DND-41 (cell line): ENCODE measurements at regions not wholly inside any gene's neighbourhood (a gene's known extent, or its start where the extent isn't known, plus 50 kb on each side); places are given as distances from the start of the nearest gene placed in this dataset.

Experiments used
- ATAC-seq: fragments of 200-7000 bp; cut with Tn5 transposase; 3 replicates; pipeline ENCODE4 v1.9.1; 2021; ENCODE audit warnings: low read depth; ENCODE audit not compliant: insufficient read depth
- DNase-seq: peaks from one replicate; pipeline ENCODE4 v3.0.0-alpha.2; 2020
- H2AFZ ChIP-seq: 2 replicates; pipeline ENCODE4 v1.6.0; 2012; ENCODE audit warnings: low read depth, low read length
- H3K27ac ChIP-seq: 2 replicates; pipeline ENCODE4 v1.5.1; 2012; ENCODE audit warnings: low read length, inconsistent platforms
- H3K27me3 ChIP-seq: fragments of 200-600 bp; sonication (generic); 2 replicates; pipeline ENCODE4 v1.6.0; 2012; ENCODE audit warnings: low read length, mild to moderate bottlenecking, inconsistent platforms; ENCODE audit not compliant: insufficient read depth, poor library complexity
- H3K36me3 ChIP-seq: 2 replicates; pipeline ENCODE4 v1.5.1; 2012; ENCODE audit warnings: low read length, inconsistent platforms; ENCODE audit not compliant: insufficient read depth
- H3K4me1 ChIP-seq: 2 replicates; pipeline ENCODE4 v1.5.1; 2012; ENCODE audit warnings: mild to moderate bottlenecking, low read length; ENCODE audit not compliant: insufficient read depth
- H3K4me2 ChIP-seq: 2 replicates; pipeline ENCODE4 v1.6.0; 2012; ENCODE audit warnings: mild to moderate bottlenecking, moderate library complexity, low read length, inconsistent platforms; ENCODE audit not compliant: insufficient read depth
- H3K4me3 ChIP-seq, 2 experiments: fragments of 200-600 bp in 1 of 2; shearing (Covaris generic) in 1 of 2; 2 replicates each; pipeline ENCODE4 v1.5.1; 2012 to 2016; ENCODE audit warnings: inconsistent platforms in 2 of 2, low read length in 2 of 2, mild to moderate bottlenecking in 2 of 2, low read depth in 1 of 2, moderate library complexity in 1 of 2
- H3K79me2 ChIP-seq: 2 replicates; pipeline ENCODE4 v1.6.0; 2012; ENCODE audit warnings: low read length, inconsistent platforms; ENCODE audit not compliant: insufficient read depth
- H3K9ac ChIP-seq: 2 replicates; pipeline ENCODE4 v1.6.0; 2012; ENCODE audit warnings: low read depth, mild to moderate bottlenecking, inconsistent platforms, low read length, moderate library complexity
- H3K9me3 ChIP-seq: 2 replicates; pipeline ENCODE4 v1.5.1; 2012; ENCODE audit warnings: low read length, moderate library complexity, mild to moderate bottlenecking, inconsistent platforms; ENCODE audit not compliant: insufficient read depth, severe bottlenecking
- H4K20me1 ChIP-seq: 2 replicates; pipeline ENCODE4 v1.6.0; 2012; ENCODE audit warnings: low read length; ENCODE audit not compliant: insufficient read depth
- EZH2 ChIP-seq: IDR thresholded peaks from 3 replicates; pipeline ENCODE4 v1.6.1; 2012; ENCODE audit warnings: borderline replicate concordance, low read depth, mild to moderate bottlenecking, moderate library complexity, low read length, inconsistent platforms; ENCODE audit not compliant: severe bottlenecking
- TF ChIP-seq, protein P1 (sequence below): IDR thresholded peaks from 2 replicates; pipeline ENCODE4 v1.5.1; 2012; ENCODE audit warnings: borderline replicate concordance, low read length, moderate library complexity, mild to moderate bottlenecking; ENCODE audit not compliant: poor library complexity, severe bottlenecking; ENCODE audit errors: extremely low read depth

GRCh38 chr12:60844875-60845274 lies 1249.0 kb downstream of the SLC16A7 start:
- Histone ChIP-seq H3K9ac (no peak overlapping the region), H3K79me2 (no peaks in the 10 kb centered on the region), H3K4me1 (no peaks in the 10 kb centered on the region), H3K27ac (no peak overlapping the region), H2AFZ (no peak overlapping the region), H3K4me3 (no peak overlapping the region), H3K27me3 (no peaks in the 10 kb centered on the region), H3K4me2 (no peak overlapping the region), H4K20me1 (no peaks in the 10 kb centered on the region), H3K36me3 (no peaks in the 10 kb centered on the region), H3K9me3 (no peaks in the 10 kb centered on the region)
- ATAC-seq (no peak), DNase-seq (no peak)
- TF ChIP-seq EZH2 = no peak
- TF ChIP-seq, protein P1, sequence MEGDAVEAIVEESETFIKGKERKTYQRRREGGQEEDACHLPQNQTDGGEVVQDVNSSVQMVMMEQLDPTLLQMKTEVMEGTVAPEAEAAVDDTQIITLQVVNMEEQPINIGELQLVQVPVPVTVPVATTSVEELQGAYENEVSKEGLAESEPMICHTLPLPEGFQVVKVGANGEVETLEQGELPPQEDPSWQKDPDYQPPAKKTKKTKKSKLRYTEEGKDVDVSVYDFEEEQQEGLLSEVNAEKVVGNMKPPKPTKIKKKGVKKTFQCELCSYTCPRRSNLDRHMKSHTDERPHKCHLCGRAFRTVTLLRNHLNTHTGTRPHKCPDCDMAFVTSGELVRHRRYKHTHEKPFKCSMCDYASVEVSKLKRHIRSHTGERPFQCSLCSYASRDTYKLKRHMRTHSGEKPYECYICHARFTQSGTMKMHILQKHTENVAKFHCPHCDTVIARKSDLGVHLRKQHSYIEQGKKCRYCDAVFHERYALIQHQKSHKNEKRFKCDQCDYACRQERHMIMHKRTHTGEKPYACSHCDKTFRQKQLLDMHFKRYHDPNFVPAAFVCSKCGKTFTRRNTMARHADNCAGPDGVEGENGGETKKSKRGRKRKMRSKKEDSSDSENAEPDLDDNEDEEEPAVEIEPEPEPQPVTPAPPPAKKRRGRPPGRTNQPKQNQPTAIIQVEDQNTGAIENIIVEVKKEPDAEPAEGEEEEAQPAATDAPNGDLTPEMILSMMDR = no peak

DNA sequence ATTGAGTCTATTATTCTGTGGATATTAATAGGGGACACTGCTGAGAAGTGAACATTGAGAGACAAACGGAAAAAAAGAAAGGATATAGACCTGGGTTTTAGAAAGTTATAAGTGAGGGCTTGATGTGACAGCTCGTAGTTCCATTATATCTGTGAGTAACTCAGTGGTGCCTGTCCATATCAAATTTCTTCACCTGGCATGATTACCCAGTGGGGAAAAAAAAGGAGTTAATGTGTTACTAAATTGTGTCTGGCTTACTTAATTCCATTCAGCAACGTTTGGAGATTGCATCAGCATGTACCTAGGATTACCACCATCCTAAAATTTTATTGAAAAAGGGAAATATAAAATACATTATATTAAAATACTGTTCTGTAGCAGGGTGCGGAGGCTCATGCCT lies 1249.9 kb downstream of the SLC16A7 start:
- H4K20me1 ChIP-seq = no peaks in the 10 kb centered on the region
- no peaks in the 10 kb centered on the region for H3K36me3 ChIP-seq
- ATAC-seq = no peak
- no peak for TF ChIP-seq EZH2
- TF ChIP-seq, protein P1 = no peak
- H3K9me3 ChIP-seq = no peaks in the 10 kb centered on the region
- DNase-seq = no peak
- no peaks in the 10 kb centered on the region for H3K79me2 ChIP-seq
- no peak overlapping the region for H3K9ac ChIP-seq
- H3K4me2 ChIP-seq = no peak overlapping the region
- H3K4me1 ChIP-seq = no peaks in the 10 kb centered on the region
- H3K27me3 ChIP-seq = no peaks in the 10 kb centered on the region
- H2AFZ ChIP-seq = no peak overlapping the region
- H3K4me3 ChIP-seq = no peak overlapping the region
- H3K27ac ChIP-seq = no peak overlapping the region

DNA sequence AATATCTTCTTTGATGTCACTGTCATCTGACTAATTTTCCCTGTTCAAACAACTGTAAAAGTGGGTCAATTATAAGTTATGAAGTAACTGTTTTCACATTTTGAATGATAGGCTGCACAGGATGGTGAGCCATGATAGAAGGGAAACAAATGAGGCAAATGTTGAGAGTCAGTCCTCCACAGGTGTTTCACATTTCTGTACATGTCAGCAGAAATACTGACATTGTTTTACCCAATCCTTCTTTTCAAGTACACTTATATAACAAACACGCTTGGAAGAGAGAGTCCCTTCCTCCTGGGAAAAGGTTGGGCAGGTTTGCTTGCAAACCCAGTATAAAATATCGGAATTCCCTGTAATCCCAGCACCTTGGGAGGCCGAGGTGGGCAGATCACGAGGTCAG lies 1251.5 kb downstream of the SLC16A7 start:
- Histone ChIP-seq H3K4me3 (no peak overlapping the region), H3K4me1 (no peaks in the 10 kb centered on the region), H3K36me3 (no peaks in the 10 kb centered on the region), H3K4me2 (no peak overlapping the region), H2AFZ (no peak overlapping the region), H3K9ac (no peak overlapping the region), H3K27ac (no peak overlapping the region), H4K20me1 (no peaks in the 10 kb centered on the region), H3K9me3 (no peaks in the 10 kb centered on the region), H3K79me2 (no peaks in the 10 kb centered on the region), H3K27me3 (no peaks in the 10 kb centered on the region)
- TF ChIP-seq, protein P1 = no peak
- TF ChIP-seq EZH2 = no peak
- no peak for ATAC-seq
- DNase-seq = no peak

GRCh38 chr12:60849723-60850122 lies 1253.9 kb downstream of the SLC16A7 start:
- H3K4me2 ChIP-seq = no peak overlapping the region
- no peaks in the 10 kb centered on the region for H3K79me2 ChIP-seq
- TF ChIP-seq, protein P1 = no peak
- no peak for TF ChIP-seq EZH2
- H4K20me1 ChIP-seq = no peaks in the 10 kb centered on the region
- no peak overlapping the region for H2AFZ ChIP-seq
- no peaks in the 10 kb centered on the region for H3K4me1 ChIP-seq
- H3K9ac ChIP-seq = no peak overlapping the region
- no peak overlapping the region for H3K27ac ChIP-seq
- DNase-seq (no peak), ATAC-seq (no peak)
- H3K4me3 ChIP-seq = no peak overlapping the region
- H3K9me3 ChIP-seq = no peaks in the 10 kb centered on the region
- H3K36me3 ChIP-seq = no peaks in the 10 kb centered on the region
- no peaks in the 10 kb centered on the region for H3K27me3 ChIP-seq
